CMK (cell line): ENCODE measurements at regions not wholly inside any gene's neighbourhood (a gene's known extent, or its start where the extent isn't known, plus 50 kb on each side); places are given as distances from the start of the nearest gene placed in this dataset.
A peak's percentile ranks its signal among the peaks of the same experiment; 100 is the strongest.
"Not testable (repeated sequence)": the region's sequence is repeated elsewhere in the genome, so short reads cannot be mapped to it uniquely, and the experiment has no call there.

ENCODE experiments used
- DNase-seq: peaks from one replicate; pipeline ENCODE4 v3.0.0-alpha.2; 2010; ENCODE audit warnings: low read depth

DNA sequence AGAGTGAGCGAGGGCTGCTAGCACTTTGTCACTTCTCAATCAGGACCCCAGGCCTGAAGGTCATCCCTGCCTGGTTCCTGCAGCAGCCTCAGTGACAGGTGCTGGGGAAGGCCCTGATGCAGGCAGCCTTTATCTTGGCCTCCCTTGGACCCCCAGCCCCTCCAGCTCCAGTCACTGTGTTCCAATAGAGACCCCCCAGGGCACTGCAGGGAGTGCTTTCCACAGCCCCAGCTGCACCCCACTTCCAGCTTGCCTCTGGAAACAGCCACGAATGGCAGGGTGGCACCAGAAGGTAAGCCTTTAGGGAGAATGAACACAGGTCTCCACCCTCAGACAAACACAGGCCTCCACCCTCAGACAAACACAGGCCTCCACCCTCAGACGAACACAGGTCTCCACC lies 241.6 kb upstream of the SGCG start:
- no peak for DNase-seq

- no peak for DNase-seq
Observed at GRCh38 chr13:22940090-22940710, 240.6 kb upstream of the SGCG start.

DNA sequence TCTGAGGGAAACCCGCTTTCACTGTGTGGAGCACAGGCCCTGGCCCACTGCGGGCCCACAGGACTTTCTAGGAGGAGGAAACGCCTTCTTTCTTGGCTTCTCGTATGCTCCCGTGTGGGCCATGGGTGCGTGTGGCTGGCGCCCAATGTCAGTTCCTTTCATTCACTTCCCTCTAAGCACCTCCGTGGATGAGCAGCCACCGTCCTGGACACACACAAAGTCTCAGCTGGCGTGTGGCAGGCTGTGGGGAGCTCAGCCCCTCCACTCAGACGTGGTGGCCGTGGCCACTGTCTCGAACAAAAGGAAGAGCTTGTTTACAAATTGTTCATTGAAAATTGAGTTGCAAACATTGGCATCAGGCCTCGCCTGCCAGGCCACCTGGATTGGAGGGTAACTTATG lies 240.0 kb upstream of the SGCG start:
- DNase-seq, result no peak

- not testable (repeated sequence) for DNase-seq
Observed at GRCh38 chr13:22941495-22941894, 239.3 kb upstream of the SGCG start.

DNA sequence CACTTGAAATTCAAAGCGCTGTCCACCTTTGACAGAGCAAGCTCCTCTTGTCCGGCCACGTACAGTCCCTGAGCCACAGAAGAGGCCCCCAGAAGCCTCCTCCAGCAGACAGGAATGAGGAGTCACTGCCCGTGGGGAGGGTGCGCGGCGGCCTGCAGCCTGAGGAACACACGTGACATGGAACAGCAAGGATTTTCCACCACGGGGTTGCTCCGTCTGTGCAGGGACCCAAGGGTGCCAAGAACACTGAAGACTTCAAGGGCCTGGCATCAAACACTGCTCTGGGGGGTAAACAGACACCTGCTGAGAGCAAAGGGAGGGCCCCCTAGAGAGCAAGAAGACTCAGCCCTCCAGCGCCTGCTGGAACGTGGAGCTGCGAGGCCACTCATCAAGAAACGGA lies 237.9 kb upstream of the SGCG start:
- not testable (repeated sequence) for DNase-seq

- no peak for DNase-seq
Observed at GRCh38 chr13:22944378-22944777, 236.4 kb upstream of the SGCG start.

GRCh38 chr13:22945321-22946226 lies 235.2 kb upstream of the SGCG start:
- no peak for DNase-seq

- DNase-seq, result no peak
Observed at GRCh38 chr13:22948421-22948820, 232.4 kb upstream of the SGCG start.

GRCh38 chr13:22952018-22952417 lies 228.8 kb upstream of the SGCG start:
- DNase-seq, result not testable (repeated sequence)

DNA sequence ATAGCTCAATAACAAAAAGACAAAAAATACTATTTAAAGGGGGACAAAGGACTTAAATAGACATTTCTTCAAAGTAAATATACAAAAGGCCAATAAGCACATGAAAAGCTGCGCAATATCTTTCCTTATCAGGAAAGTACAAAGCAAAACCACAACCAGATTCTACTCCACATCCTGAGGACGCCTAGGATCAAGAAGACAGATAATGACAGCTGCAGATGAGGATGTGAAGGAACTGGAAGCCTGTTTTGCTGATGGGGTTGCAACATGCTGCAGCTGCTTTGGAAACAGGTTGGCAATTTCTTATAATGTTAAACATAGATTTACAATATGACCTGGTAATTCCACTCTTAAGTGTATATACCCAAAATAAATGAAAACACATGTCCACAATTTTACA lies 225.6 kb upstream of the SGCG start:
- peak; percentile 32 for DNase-seq

DNA sequence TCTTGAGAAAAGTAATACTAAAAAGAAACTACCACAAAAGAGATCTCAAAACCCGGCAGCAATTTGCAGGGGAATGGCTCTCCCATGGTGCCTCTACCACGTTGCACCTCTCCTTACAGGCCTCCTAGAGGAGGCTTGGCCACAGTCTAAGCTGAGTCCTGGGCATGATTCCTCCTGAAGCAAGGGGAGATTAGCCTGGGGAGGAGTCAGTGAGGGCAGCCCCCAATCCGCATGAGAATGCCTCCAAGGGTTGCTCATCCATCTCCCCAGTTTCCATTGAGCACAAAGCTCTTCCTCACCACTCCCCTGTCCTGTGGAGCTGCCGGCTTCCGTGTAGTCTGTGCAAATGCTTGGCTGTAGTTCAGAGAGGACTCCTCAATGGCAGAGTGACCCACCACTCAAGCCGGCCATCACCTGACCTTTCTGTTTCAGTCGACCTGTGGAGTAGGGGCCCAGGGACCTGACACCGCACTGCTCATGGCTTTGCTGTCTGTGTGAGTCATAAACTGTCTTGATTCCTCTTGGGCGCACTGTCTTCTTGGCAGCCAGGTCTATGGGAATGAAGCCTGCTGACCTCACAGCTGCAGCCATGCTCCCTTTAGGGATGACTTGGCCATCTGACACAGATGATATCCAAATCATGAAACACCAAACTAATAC lies 224.2 kb upstream of the SGCG start:
- DNase-seq, result not testable (repeated sequence)

DNA sequence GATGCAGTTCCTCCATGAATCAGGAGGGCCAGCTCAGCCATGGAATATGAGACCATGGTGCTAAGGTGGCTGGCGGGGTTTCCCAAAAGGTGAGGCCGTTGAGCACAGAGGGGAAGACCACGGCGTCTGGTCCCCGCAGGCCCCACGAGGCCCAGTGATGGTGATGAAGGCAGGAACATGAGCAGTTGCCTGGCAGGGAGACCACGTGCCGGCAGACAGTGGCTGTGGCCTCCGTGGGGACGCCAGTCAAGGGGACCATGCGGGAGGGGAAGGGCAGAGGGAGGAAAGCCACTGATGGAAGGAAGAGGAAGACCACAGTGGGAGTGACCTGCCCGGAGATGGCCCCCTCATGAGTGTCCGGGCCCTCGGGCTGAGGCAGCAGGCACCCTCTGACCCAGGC lies 220.9 kb upstream of the SGCG start:
- DNase-seq, result not testable (repeated sequence)

DNA sequence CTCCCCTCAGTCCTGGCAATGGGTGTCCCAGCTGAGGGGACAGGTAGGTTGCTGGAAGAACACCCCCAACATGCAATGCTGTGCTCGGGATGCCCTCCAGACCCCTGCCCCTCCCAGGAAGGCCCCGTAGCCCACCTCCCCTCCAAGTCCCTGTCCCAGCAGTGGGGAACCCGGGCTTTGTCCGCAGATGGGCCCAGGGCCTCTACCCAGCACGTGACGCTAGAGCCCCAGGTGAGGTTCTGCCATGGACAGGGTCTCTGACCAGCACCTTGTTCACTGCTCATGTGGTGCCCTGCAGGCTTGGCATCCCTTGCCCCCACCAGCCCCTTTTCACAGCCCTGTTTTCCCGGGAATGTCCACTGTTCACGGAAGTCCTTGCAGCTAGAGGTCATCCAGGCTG lies 220.0 kb upstream of the SGCG start:
- no peak for DNase-seq

DNA sequence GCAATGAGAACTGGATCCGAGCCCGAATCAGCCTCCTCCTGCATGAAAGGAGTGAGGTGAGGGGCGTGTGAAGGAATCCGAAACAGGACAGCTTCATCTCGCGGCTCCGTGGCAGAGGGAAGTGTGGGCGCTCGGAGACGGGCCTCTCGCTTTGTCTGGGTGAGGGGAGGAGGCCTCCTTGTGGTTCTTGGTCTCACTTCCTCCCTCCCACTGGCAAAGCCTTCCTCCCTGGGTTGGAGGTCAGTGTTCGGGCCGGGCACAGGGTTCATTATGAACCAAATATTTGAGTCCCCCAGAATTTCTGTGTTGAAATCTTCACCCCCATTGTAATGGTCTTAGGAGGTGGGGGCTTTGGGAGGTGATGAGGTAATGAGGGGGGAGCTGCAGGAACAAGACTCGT lies 219.4 kb upstream of the SGCG start:
- not testable (repeated sequence) for DNase-seq

- no peak for DNase-seq
Observed at GRCh38 chr13:22961835-22962537, 218.8 kb upstream of the SGCG start.

DNA sequence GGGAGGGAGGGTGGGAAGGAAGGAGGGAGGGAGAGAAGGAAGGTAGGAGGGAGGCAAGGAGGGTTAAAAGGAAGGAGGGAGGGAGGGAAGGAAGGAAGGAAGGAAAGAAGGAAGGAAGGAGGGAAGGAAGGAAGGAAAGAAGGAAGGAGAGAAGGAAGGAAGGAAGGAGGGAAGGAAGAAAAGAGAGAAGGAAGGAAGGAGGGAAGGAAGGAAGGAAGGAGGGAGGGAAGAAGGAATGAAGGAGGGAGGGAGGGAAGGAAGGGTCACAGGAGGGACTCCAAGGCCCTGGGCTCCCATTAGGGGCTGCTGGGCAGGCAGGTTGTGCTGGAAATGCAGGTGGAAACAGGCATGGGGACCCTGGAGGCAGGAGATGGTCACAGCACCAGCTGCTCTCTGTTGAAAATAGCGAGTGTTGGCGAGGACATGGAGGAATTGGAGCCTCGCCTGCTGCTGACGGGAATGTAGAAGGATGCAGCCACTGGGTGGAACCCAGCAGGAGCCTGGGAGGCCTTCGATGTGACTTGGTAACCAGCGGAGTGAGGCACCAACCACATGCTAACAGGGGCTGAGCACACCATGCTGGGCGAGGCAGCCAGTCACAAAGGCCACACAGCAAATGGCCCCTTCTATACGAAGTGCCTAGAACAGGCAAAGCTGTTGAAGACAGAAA lies 217.3 kb upstream of the SGCG start:
- DNase-seq, result not testable (repeated sequence)

DNA sequence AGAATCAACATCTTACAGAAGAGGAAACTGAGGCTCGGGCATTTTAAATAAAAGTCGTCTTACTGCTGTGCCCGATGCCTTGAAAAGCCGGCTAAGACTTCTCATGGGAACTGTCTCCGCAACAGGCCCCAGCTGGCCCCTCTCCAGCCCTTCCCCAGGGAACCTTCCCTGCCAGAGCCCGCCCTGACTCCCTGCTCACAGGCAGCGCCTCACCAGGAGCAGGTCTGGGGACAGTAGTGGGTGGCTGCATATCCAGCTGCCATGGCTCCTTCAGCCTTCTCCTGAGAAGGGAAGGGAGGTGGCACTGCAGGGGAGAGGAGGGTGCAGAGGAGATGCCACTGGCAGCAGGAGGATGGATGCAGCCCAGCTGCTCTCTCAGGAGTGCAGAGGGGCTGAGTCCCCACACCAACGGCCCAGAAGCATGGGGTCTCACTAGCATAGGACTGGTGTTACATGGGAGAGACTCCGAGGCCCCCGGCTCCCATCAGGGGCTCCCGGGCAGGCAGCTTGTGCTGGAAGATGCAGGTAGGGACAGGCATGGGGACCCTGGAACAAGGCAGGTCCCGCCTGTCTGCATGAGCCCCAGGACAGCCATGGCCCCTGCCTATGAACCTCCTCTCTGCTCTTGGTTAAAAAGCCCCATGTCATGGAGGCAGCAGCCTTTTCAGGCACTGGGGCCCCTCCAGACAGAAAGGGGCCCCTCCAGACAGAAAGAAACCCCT lies 216.4 kb upstream of the SGCG start:
- no peak for DNase-seq

DNA sequence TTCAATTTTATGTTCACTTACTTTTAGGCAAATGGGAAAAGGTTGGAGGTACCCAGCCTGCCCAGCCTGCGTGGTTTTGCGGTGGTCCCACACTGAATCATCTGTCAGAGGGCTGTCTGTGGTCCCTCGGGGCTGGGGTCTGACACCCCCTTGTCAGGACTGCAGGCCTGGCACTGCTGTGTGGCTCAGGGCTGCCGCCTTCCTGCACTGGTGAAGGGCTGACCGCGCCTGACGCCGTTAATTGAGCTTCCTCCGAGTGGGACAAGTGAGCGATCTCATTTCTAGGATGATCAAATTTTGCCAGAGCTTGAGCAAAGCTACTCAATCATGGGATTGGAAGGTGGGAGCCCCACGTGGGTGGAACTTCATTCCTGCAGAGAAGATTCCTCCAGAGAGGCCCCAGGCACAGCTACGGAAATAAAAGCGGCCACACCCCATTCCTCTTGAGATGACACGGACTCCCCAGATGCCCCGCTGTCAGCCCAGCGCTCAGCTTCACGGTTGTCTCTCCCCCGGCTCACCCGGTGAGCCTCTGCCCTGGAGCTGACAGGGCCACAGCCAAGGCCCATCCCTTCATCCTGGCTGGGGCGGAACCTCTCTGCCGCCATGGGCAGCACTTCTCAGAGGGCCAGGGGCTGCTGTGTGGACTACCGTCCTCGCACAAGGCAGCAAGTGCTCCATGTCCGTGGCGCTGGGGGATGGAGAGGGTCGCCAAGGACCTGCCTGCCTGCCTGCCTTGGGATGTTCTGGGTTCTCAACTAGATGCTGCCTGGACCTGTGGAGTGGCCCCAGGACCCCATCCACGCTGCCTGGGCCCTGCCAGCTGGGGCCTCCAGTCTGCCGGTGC lies 215.5 kb upstream of the SGCG start:
- DNase-seq, result not testable (repeated sequence)

GRCh38 chr13:22965858-22966239 lies 214.9 kb upstream of the SGCG start:
- DNase-seq, result not testable (repeated sequence)

GRCh38 chr13:22966753-22967152 lies 214.0 kb upstream of the SGCG start:
- DNase-seq, result not testable (repeated sequence)
